CD4-positive, alpha-beta T cell treated with Interleukin-17A for 4 hours (primary cell): ENCODE measurements at regions not wholly inside any gene's neighbourhood (a gene's known extent, or its start where the extent isn't known, plus 50 kb on each side); places are given as distances from the start of the nearest gene placed in this dataset.
"Not testable (repeated sequence)": the region's sequence is repeated elsewhere in the genome, so short reads cannot be mapped to it uniquely, and the experiment has no call there.

Experiments
- DNase-seq: peaks from one replicate; pipeline ENCODE4 v3.0.0-alpha.2; 2020; ENCODE audit warnings: mixed read lengths

DNA sequence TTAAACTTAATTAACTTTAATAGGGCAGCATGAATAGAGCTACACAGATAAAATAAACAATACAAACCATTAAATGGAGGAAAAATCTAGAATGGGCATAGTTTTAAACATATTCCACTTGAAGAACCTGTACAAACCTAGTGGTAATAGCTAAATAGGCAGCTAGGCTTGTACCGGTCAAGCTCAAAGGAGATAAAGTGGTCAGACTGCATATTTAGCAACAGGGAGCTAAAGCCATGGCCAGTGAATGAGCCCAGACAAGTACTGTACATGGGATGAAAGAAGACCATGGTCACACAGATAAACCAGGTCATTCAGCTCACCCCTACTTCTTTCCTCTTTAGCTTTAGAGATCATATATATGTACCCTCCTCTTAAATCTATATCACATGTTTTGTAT is 186.6 kb upstream of the KRR1 start:
- DNase-seq: no peak

- no peak for DNase-seq
Observed at GRCh38 chr12:75695926-75696325, 184.5 kb upstream of the KRR1 start.

DNA sequence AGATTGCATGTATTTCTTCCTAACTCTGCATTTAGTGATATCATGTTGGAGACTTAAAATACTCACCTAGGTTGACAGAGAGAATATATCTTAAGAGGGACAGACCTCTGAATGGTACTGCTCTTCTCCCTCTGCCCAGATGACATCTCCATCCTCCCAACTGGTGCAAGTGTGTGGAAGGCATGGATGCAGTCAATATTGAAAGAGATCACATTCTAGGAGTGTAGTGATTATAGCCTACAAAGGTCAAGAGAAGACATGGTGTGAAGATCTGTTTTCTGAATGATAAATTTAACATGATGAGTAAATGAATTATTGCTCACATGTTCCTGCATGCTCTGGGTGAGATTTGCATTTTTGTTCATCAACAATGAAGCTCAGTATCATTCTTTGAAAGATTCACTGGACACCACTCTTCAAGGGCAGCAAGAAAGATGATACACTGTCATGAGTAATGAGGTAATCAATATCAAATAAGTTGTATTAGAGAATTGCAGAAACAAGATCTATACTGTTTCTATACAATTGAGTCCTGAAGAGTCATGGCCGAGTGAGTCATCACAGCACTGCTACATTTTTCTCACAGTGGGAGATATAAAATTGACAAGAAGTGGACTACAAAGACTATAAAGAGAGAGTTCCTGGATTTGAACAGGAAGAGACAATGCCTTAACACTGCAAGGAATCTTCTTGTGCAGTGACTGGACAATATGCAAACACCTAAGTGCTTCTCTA is 183.3 kb upstream of the KRR1 start:
- DNase-seq: no peak

- no peak for DNase-seq
Observed at GRCh38 chr12:75692876-75693275, 181.5 kb upstream of the KRR1 start.

DNA sequence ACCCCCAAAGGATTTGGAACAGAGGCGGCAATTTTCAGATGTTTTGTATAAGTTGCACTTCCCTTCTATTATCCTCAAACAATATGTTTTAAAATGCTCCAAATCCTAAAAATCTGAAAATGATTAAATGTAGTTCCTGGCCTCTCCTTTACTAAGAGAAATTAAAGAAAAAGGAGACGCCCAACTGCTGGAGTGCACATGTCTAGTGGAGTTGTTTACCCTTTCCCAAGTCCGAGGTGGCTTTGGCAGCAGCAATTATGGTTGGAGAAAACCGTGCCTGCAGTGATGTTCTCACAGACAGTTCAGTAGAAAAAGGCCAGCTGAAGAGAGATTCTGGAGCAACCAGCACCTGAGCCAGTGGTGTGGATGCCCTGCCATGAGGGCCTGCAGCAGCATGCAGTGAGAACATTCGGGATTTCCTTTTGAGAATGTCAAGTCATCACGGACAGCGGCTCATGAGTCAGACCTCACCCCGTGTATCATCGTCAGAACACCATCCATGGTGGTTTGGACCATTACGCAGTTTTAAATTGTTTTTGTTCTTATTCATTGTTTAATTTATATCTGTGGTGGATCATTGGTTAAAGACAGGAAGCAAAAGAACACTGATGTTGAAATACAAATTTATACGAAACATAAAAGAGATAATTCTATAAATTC is 179.0 kb upstream of the KRR1 start:
- no peak for DNase-seq

GRCh38 chr12:75686233-75686632 is 174.8 kb upstream of the KRR1 start:
- DNase-seq: not testable (repeated sequence)

GRCh38 chr12:75685617-75686225 is 174.3 kb upstream of the KRR1 start:
- no peak for DNase-seq

DNA sequence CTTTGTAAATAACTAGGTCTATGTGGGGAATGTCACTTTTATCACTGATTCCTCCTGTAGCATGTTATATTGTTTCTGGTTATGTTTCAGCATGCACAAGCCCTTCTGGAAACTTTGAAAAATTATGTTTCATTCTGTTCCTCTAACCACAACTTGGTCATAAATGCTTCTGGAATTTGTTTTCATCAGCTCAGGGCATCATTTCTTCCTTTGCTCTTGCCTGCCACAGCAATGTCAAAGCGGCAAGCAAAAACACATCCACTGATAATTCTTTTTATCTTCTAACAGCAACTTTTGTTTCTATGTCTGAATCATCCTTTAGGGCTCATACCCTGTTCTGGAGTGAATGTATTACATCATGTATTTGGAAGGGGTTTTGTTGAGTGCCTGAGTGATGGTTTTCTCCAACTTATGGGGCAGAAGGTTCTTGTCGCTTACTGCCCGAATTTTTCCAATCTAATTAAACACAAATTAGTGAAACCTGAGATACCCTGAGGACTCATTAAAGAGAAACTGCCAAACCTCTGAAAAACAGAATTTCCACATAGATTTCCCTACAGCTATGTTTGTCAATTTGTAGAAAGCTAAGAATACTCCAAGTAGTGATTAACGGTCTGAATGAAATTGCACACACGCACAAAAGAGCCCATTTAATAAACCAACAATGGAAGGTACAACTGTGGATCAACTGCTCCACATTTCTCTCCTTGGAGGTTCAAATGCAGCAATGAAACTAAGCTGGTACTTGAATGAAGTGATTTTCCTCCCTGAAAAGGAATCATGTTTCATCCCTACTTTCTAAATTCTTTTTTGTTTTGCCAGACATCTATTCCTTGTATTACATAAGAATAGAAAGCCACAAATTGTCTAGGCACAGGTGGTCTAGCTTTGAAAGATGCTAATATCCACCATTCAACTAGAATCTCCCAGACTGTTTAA is 173.5 kb upstream of the KRR1 start:
- no peak for DNase-seq

DNA sequence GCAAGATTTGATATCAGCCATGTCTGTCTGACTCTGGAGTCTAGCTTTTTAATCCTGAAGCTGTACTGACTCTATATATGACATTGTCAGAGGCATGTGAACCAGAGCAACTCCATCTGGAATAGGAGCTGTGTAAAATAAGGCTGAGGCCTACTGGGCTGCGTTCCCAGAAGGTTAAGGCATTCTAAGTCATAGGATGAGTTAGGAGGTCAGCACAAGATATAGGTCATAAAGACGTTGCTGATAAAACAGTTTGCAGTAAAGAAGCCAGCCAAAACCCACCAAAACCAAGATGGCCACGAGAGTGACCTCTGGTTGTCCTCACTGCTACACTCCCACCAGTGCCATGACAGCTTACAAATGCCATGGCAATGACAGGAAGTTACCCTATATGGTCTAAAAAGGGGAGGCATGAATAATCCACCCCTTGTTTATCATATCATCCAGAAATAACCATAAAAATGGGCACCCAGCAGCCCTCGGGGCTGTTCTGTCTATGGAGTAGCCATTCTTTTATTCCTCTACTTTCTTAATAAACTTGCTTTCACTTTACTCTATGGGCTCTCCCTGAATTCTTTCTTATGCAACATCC is 172.7 kb upstream of the KRR1 start:
- not testable (repeated sequence) for DNase-seq

DNA sequence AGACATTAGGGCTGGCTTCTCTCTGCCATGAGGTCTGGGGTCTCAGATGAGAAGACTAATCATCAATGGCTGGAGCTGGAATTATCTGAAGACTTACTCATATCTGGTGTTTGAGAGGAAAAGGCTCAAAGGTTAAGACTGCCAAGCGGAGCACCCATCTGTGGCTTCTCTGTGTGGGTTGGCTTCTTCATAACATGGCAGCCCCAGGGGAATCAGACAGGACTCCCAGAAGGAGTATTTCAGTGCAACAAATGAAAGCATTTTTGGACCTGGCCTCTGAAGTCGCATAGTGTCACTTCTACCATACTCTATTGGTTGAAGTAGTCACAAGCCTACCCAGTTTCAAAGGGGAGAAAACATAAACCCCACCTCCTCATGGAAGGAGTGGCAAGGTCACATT is 171.8 kb upstream of the KRR1 start:
- no peak for DNase-seq

DNA sequence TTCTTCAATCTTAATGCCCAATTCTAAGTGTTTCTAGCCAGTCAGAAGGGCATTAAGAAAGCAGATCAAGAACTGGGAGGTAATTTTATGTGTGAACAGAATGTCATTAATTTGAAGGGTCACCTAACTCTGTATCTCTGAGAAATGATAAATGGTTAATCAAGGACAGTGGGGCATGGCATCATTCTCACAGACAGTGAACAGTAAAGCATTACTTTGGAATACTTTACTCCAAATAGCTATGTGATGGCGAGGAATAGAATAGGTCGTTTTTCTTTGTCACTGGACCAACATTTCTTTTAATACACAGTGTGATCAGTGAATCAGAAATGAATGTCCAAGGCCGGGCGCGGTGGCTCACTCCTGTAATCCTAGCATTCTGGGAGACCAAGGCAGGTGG is 166.1 kb upstream of the KRR1 start:
- DNase-seq: no peak

GRCh38 chr12:75674393-75674792 is 163.0 kb upstream of the KRR1 start:
- no peak for DNase-seq

GRCh38 chr12:75672200-75672599 is 160.8 kb upstream of the KRR1 start:
- DNase-seq: no peak

DNA sequence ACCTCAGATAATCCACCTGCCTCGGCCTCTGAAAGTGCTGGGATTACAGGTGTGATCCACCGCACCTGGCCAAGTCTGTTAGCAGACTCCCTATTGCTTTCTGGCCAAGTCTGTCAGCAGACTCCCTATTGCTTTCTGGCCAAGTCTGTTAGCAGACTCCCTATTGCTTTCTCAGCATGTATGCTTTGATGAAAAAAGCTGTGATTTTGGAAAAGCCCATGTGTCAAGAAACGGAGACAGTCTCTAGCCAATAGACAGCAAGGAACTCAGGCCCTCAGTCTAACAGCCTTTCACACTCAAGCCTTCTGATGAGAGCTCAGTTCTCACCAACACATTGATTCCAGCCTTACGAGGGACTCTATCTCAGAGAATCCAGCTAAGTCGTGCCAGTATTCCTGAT is 158.8 kb upstream of the KRR1 start:
- no peak for DNase-seq

- no peak for DNase-seq
Observed at GRCh38 chr12:75666939-75667334, 155.5 kb upstream of the KRR1 start.

GRCh38 chr12:75666126-75666938 is 154.9 kb upstream of the KRR1 start:
- DNase-seq: no peak

- DNase-seq: no peak
Observed at GRCh38 chr12:75665216-75665615, 153.8 kb upstream of the KRR1 start.

- no peak for DNase-seq
Observed at GRCh38 chr12:75662511-75663159, 151.2 kb upstream of the KRR1 start.

GRCh38 chr12:75661908-75662307 is 150.5 kb upstream of the KRR1 start:
- no peak for DNase-seq

- no peak for DNase-seq
Observed at GRCh38 chr12:75660805-75661404, 149.5 kb upstream of the KRR1 start.

- DNase-seq: no peak
Observed at GRCh38 chr12:75660107-75660530, 148.7 kb upstream of the KRR1 start.
